ENCODE measurements at regions not wholly inside any gene's neighbourhood (a gene's known extent, or its start where the extent isn't known, plus 50 kb on each side); places are given as distances from the start of the nearest gene placed in this dataset.

DNA sequence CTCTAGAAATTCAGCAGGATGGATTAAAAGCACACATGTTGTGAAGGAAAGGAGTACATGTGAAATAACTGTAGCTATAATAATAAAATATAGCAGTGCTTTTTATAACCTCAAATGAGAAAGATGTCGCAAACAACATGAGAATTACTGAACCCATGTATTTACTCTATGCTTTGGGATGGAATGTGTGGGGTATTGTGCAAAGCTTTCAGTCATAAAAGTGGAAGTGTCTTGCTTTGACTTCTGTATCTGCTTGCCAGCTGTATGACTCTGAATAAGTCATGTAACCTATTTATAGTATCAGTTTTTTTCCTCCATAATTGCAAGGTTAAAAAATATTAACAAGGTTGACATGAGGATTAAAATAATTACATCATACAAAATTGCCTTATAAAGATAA lies 519.3 kb upstream of the CADM2 start:
- intact Hi-C loops (cut with micrococcal nuclease), result no loop called here

DNA sequence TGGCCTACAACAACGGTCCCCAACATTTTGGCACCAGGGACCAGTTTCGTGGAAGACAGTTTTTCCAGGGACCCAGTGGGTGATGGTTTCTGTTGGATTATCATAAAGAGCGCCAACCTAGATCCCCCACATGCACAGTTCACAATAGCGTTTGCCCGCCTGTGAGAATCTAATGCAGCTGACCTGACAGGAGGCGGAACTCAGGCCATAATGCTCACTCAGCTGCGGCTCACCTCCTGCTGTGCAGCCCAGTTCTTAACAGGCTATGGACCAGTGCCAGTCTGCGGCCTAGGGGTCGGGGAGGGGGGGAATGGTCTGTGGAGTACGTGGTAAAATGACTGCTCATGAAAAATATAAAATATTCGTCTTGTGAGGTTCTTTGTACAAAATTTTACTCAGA lies 518.5 kb upstream of the CADM2 start:
- intact Hi-C loops (cut with micrococcal nuclease), result no loop called here

DNA sequence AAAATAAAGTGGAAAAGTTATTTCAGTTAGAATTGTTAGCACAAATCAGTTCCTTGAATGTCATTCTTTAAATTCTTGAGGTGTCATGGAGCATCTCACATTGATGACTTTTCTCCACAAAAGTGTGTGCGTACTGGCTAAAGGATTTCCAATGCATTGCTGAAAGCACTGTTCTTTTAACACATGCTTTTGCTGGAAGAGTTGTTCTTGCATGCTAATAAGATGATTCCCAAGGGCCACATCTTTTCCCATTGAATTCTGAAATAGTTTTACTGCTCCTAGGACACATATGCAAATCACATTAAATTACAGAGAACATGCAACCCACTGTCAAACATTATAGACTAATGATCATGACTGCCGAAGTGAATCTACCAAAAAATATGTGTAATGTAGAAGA lies 516.3 kb upstream of the CADM2 start:
- intact Hi-C loops (cut with micrococcal nuclease), result no loop called here

DNA sequence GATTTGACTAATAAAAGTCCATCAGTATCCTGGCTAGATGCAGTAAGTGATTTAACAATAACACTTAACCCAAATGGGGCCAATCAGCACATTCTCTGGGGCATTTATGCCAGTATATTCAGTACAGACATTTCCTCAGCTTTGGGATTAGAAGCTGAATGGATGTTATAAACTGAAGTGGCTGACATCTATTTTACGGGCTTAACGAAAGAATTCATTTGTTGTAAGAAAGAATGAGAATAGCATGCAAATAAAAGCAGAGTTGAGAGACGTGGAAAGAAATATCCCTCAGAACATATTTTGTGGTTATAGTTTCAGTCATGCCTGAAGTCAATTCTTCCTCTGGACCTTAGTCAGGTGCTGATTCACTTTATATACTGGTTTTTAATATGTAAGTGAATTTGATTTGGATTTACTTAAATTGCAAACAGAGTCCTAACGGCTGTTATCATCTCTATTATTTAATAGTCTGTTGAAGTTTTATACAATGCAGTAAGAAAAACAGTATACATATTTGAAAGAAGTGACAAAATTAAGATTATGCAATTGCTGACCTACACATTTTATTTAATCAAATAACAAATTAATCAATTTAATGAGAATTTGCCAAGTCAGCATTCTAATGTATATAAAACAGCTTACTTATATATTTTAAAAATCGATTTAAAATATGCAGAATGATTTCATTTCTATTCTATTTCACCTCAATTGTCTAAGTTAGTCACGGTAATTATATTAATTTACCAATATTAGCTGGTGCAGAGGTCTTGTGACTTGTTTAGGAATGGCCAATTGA lies 513.9 kb upstream of the CADM2 start:
- intact Hi-C loops (cut with micrococcal nuclease), result no loop called here

DNA sequence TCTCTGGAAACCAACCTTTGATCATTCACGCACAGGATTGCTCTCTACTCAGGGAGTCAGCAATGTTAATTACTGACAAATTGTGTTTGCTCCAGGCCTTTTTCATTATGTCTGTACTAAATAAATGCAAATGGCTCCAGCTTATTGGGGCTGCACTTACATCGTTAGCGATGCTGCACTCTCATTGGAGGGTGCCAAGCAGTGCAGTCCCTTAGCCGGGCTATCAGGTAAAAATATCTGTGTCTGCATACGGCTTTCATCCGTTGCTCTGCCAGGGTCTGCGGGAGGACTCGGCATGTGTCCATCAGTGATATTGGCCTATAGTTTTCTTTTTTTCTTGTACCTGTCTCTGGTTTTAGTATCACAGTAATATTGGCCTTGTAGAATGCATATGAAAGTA lies 471.5 kb upstream of the CADM2 start:
- intact Hi-C loops (cut with micrococcal nuclease), result no loop called here

DNA sequence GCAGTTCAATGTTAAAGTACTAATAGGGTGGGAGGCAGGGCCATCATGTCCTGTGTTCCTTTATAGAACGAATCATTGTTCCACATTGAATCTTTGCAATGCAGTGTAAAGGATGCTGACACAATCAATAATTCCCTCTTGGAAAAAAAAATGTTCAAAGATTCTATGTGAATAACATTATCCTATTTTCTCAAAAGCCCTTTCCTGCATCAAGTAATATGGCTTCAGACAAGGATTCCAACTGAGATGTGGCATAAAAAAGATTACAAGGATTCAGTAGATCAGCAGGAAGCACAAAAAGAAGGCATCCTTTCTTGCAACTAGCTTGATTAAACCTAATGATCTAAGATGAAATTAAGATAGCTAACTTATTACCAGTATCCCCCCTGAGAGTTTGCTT lies 454.0 kb upstream of the CADM2 start:
- intact Hi-C loops (cut with micrococcal nuclease), result no loop called here

DNA sequence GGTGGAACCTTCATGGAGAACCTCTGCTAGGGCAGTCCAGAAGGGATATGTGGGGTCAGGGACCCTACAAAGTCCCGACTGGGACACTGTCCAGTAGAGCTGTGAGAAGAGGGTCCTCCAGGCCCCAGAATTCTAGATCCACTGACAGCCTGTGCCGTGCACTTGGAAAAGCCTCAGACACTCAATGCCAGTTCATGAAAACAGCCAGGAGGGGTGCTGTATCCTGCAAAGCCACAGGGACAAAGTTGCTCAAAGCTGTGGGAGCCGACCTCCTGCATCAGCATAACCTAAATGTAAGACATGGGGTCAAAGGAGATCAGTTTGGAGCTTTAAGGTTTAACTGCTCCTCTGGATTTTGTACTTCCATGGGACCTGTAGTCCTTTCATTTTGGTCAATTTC lies 448.8 kb upstream of the CADM2 start:
- intact Hi-C loops (cut with micrococcal nuclease), result no loop called here

DNA sequence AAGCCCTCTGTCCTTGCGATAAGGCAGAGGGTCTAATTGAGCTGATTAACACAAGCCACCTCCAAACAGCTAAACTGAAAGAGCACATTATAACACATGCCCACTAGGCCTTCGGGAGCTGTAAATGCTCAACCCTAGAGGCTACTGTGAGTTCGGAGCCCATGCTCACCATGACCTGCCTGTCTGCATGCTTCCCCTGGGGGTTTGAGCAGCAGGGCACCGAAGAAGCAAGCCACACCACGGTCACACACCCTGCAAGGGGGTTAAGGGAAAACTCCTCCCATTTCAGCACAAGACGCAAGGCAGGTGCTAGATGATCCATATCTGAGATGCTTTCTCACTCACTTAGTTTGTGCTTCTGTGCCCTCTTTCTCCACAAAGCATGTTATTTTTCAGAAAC lies 435.9 kb upstream of the CADM2 start:
- intact Hi-C loops (cut with micrococcal nuclease), result no loop called here

DNA sequence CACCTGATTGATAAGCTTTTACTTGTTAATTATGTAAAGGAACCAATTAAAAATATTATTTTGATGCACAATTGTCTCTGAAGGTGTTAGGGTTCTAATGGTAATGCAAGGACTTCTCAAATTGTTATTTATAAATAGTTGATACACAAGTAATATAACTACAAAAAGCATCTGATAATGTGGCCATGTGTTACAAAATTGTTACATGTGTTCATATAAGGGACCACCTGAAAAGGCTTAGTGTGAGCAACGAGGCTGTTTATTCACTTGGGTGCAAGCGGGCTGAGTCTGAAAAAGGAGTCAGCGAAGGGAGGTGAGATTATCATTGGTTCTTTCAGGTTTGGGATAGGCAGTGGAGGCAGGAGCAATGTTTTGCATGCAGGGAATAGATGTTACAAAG lies 421.9 kb upstream of the CADM2 start:
- intact Hi-C loops (cut with micrococcal nuclease), result no loop called here

DNA sequence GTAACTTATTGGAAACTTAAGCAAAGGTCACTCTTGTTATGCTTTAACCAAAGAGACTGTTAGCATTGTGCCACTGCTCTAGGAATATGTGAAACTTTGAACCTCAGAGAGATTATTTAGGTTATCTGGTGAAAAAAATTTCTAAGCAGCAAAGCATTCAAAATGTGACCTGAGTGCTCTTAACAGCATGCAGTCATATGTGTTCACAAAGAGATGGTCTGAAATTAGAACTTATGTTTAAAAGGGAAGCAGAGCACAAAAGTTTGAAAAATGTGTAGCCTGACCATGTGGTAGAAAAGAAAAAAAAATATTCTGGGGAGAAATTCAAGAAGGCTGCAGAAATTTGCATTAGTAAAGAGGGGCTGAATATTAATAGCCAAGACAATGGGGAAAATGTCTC lies 420.2 kb upstream of the CADM2 start:
- intact Hi-C loops (cut with micrococcal nuclease), result no loop called here

DNA sequence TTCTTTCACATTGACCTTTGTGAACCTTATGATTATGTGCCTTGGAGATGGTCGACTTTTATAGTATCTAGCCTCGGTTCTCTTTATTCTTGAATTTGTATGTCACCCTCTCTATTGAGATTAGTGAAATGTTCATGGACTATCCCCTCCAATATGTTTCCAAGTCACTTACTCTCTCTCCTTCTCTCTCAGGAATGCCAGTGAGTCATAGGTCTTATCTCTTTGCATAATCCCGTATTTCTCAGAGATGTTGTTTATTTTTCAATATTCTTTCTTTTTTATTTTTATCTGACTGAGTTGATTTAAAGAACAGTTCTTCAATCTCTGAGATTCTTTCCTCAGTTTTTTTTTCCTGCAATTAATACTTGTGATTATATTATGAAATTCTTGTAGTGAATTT lies 411.6 kb upstream of the CADM2 start:
- intact Hi-C loops (cut with micrococcal nuclease), result loop anchor here (10.0 kb wide), 1 partner anchor 418 kb away; no protein-coding TSS in a partner anchor

DNA sequence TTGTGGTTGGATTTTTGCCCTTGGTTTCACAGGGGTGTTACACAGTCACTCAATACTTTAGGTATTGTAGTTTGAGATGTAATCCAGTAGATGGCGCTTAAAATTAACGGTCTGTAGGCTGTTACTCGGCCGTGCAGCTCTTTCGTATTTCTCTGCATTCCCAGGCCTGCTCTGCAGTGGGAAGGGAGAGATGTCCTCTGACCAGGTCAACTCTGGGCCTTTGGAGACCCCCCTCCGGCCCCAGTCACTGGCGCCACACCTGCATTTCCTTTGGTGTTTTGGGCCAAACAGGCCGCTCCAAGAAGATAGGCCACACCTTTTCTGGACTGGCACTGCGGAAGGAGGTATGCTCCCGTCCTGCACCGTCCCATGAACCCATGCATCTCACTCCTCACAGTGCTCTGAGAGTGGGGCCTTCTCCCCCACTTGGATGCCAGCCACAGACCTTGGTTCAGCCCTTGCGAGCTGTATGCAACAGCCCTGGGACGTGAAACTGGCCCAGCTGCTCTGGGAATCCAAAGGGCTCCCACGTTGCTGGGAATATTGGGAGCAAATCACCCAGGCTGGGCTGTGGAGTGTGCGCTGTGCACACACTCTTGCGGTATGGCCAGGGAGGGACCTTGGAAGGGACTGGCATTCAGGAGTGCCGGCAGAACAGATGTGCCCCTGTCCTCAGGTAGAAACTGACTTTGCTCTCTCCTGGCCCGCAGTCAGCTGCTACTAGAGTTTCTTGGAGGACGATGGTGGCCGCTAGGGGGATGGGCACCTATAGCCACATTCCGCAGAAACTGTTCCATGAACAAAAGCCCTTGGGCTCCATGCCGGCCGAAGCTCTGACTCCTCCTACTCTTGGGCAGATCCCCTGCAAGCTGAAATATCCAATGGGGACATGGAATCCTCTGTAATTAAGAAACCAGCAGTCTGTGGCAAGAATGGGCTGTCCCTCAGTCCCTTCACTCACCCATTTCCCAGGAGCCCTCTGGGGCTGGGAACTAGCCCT lies 410.5 kb upstream of the CADM2 start:
- intact Hi-C loops (cut with micrococcal nuclease), result loop anchor here (1.0 to 10.0 kb wide), 2 partner anchors 417 to 812 kb away; no protein-coding TSS in a partner anchor

DNA sequence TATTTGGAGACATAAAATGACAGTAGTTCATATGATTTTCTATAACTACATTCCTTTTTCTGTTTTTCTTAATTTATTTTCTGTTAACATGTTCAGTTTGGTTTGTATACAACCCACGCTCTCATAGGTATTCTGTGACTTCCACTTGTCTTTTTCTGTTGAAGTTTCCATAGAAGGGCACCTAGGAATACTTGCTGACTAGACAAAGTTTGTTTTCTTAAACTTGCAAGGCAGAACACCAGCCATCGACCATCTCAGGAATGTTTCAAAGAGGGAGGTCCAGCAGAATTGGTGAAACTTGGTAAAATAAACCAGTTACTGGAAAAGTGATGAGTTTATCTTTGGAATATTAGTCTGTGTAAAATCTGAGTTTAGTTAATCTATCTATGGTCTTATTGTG lies 403.2 kb upstream of the CADM2 start:
- intact Hi-C loops (cut with micrococcal nuclease), result no loop called here

DNA sequence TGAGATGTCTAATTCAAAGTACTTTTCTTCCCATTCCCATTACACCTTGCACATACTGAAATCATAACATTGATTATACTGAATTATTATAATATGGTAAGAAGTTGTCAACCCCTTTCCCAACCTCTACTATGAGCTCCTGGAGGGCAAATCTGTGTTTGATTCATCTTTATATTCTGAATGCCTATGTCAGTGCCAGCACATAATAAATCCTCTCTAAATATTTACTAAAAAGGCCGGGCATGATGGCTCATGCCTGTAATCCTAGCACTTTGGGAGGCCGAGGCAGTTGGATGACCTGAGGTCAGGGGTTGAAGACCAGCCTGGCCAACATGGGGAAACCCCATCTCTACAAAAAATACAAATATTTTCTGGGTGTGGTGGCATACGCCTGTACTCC lies 392.5 kb upstream of the CADM2 start:
- intact Hi-C loops (cut with micrococcal nuclease), result no loop called here

DNA sequence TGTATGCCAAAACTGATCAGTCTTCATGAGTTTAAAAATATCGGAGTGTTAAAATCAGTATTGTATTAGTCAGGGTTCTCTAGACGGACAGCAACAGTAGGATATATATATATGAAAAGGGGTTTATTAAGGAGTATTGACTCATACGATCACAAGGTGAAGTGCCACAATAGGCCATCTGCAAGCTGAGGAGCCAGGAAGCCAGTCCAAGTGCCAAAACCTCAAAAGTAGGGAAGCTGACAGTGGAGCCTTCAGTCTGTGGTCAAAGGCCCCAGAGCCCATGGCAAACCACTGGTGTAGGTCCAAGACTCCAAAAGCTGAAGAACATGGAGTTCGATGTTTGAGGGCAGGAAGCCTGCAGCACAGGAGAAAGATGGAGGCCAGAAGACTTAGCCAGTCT lies 391.0 kb upstream of the CADM2 start:
- intact Hi-C loops (cut with micrococcal nuclease), result no loop called here

DNA sequence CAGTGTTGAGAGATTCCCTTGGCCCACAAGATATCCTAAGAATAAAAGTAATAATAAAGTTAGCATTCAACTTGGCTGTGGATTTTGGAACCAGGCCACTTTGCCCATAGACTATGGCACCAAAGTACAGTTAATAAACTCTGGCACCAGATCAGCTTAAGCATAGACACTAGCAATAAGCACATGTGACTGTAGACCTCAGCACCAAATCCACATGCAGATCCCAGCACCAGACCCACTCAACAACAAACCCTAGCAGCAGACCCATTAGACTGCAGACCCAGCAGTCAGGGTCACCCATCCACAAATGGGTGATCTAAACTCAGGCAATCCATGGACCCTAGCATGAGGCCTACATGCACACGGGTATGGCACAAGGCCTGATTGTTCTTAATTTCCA lies 384.8 kb upstream of the CADM2 start:
- intact Hi-C loops (cut with micrococcal nuclease), result no loop called here

DNA sequence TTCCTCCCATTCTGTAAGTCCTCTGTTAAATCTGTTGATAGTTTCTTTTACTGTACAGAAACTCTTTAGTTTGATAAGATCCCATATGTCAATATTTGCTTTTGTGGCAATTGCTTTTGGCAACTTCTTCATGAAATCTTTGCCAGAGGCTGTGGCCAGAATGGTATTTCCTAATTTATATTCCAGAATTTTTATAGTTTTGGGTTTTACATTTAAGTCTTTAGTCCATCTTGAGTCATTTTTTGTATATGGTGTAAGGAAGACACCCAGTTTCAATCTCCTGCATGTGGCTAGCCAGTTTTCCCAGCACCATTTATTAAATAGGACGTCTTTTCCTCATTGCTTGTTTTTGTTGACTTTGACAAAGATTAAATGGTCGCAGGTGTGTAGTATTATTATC lies 372.4 kb upstream of the CADM2 start:
- intact Hi-C loops (cut with micrococcal nuclease), result no loop called here

DNA sequence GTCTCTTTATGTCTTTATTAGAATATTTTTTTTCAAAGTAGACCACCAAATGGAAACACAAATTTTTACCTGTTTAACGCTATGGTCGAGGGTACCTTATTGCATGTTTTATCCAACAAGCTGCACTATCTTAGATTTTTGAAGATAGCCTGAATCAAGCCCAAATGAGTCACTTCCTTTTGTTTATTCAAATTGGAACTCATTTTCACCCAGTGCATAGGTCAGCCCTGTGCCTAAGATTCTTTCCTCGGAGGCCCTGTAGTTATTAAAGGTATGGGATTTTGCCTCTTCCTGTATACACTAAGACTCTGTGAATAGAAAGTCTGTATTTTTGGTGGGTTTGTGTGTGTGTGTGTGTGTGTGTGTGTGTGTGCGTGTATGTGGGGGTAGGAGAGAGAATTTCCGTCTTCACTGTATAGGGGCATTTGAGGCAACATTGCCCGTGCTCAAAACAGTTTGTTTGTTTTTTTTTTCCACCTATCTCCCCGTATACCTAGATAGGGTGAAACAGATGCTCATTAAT lies 358.0 kb upstream of the CADM2 start:
- intact Hi-C loops (cut with micrococcal nuclease), result no loop called here

DNA sequence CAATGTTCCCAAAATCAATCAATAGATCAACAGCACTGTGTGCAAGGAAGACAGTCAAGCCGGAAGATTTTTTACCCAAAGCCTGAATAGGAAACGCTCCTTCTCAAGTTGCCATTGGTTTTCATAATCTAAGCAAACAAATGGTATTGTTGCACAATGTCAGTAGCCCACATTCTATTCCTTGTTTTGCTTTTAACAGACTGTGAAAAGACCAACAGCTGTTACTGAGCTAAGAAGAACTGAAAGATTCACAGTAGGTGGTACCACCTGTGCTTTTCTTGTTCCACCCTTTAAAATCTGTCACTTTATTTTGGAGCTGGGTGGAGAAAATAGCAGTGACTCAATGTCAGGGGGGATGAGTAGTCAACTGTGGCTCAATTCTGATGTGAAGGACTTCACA lies 357.5 kb upstream of the CADM2 start:
- intact Hi-C loops (cut with micrococcal nuclease), result no loop called here

DNA sequence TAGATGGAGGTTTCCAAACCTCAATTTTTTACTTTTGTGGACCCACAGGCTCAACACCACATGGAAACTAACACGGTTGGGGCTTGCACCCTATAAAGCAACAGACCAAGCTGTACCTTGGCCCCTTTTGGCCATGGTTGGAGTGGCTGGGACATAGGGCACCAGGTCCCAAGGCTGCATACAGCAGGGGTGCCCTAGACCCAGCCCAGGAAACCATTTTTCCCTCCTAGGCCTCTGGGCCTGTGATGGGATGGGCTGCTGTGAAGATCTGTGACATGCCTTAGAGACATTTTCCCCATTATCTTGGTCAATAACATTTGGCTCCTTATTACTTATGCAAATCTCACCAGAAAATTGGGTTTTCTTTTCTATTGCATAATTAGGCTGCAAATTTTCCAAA lies 337.0 kb upstream of the CADM2 start:
- intact Hi-C loops (cut with micrococcal nuclease), result no loop called here

DNA sequence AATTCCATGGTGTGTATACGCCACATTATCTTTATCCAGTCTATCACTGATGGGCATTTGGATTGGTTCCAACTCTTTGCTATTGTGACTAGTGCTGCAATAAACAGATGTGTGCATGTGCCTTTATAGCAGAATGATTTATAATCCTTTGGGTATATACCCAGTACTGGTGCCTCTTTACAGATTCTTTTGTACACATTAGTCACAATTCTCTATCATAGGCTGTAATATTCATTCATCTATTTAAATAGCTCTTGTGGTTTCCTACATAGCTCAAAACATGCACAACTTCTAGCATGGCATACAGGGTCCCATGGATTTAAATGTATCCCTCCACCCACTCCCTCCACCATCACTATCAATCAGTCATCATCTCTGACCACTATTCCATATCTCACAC lies 324.1 kb upstream of the CADM2 start:
- intact Hi-C loops (cut with micrococcal nuclease), result no loop called here

DNA sequence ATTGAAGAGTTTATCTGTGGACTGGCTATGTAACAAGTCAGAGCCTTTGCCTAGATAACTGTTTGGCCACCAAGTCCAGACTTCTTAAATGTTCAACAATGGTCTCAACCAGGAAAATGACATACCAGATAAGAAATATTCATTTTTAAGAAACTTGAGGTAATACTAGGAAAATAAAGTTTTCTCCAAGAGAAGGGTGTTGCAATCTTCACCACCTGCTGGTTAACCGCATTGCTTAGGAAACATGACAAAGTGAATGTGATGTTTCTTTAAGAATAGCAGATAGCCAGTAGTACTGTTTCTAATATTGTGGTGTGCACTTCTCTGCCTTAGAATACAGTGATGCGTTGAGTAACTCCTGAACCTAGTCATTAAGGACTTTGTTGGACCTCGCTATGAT lies 321.5 kb upstream of the CADM2 start:
- intact Hi-C loops (cut with micrococcal nuclease), result no loop called here

Measured in T-helper 1 cell treated with Interleukin-12 subunit alpha and Interleukin-12 subunit beta and Interleukin-4 antibody, amounts not matched to agents 30 ng/mL and 1 ng/mL, for 36 hours (primary cell).